ENCODE measurements at regions not wholly inside any gene's neighbourhood (a gene's known extent, or its start where the extent isn't known, plus 50 kb on each side); places are given as distances from the start of the nearest gene placed in this dataset.

- 0 out of 2 replicates have a peak, but pooled peaks have one; percentile 24 for TF ChIP-seq NFIC (IDR thresholded peaks at IDR 0.05)
- peak; percentile 53 for TF ChIP-seq CEBPB (IDR thresholded peaks at IDR 0.05)
- TF ChIP-seq MAX (IDR thresholded peaks at IDR 0.05) = no peak
- no peak for TF ChIP-seq YY1 (IDR thresholded peaks at IDR 0.05; ENCODE audit: low read depth)
These were observed 419.4 kb downstream of the CENPC start for GRCh38 chr4:67125636-67126514.

GRCh38 chr4:67124716-67125115 is 420.6 kb downstream of the CENPC start:
- no peak for TF ChIP-seq ZBTB7A (IDR thresholded peaks at IDR 0.05; ENCODE audit: low read depth)
- TF ChIP-seq TEAD4 (IDR thresholded peaks at IDR 0.05) = no peak
- no peak for TF ChIP-seq NFIC (IDR thresholded peaks at IDR 0.05)
- TF ChIP-seq TAF1 (IDR thresholded peaks at IDR 0.05; ENCODE audit: low read depth) = no peak
- no peak for TF ChIP-seq EP300 (IDR thresholded peaks at IDR 0.05; ENCODE audit: borderline replicate concordance)

GRCh38 chr4:67122029-67122428 is 423.3 kb downstream of the CENPC start:
- TF ChIP-seq MAX (IDR thresholded peaks at IDR 0.05) (no peak), CREB1 (IDR thresholded peaks at IDR 0.05; ENCODE audit: low read depth) (no peak), TCF12 (IDR thresholded peaks at IDR 0.05; ENCODE audit: low read depth) (no peak), NFIC (IDR thresholded peaks at IDR 0.05) (no peak), EGR1 (IDR thresholded peaks at IDR 0.05) (no peak), ZBTB7A (IDR thresholded peaks at IDR 0.05; ENCODE audit: low read depth) (no peak), RAD21 (IDR thresholded peaks at IDR 0.05; ENCODE audit: low read depth) (peak; percentile 50), REST (IDR thresholded peaks at IDR 0.05; ENCODE audit: low read depth) (no peak), CEBPB (IDR thresholded peaks at IDR 0.05) (no peak)

GRCh38 chr4:67120369-67120768 is 424.9 kb downstream of the CENPC start:
- TF ChIP-seq EP300 (IDR thresholded peaks at IDR 0.05; ENCODE audit: borderline replicate concordance) = no peak
- no peak for TF ChIP-seq EGR1 (IDR thresholded peaks at IDR 0.05)

GRCh38 chr4:67109276-67109675 is 436.0 kb downstream of the CENPC start:
- TF ChIP-seq ZBTB7A (IDR thresholded peaks at IDR 0.05; ENCODE audit: low read depth) (no peak), NFIC (IDR thresholded peaks at IDR 0.05) (no peak), CEBPB (IDR thresholded peaks at IDR 0.05) (no peak), TEAD4 (IDR thresholded peaks at IDR 0.05) (no peak), EP300 (IDR thresholded peaks at IDR 0.05; ENCODE audit: borderline replicate concordance) (no peak), FOXM1 (IDR thresholded peaks at IDR 0.05; ENCODE audit: borderline replicate concordance, low read depth) (no peak), MAX (IDR thresholded peaks at IDR 0.05) (no peak), EGR1 (IDR thresholded peaks at IDR 0.05) (no peak), YY1 (IDR thresholded peaks at IDR 0.05; ENCODE audit: low read depth) (no peak), REST (IDR thresholded peaks at IDR 0.05; ENCODE audit: low read depth) (no peak), CREB1 (IDR thresholded peaks at IDR 0.05; ENCODE audit: low read depth) (no peak), TCF12 (IDR thresholded peaks at IDR 0.05; ENCODE audit: low read depth) (no peak), TAF1 (IDR thresholded peaks at IDR 0.05; ENCODE audit: low read depth) (no peak), USF1 (IDR thresholded peaks at IDR 0.05) (no peak), RAD21 (IDR thresholded peaks at IDR 0.05; ENCODE audit: low read depth) (no peak)

- TF ChIP-seq EP300 (IDR thresholded peaks at IDR 0.05; ENCODE audit: borderline replicate concordance) = no peak
- no peak for TF ChIP-seq MAX (IDR thresholded peaks at IDR 0.05)
- TF ChIP-seq USF1 (IDR thresholded peaks at IDR 0.05) = no peak
- no peak for TF ChIP-seq NFIC (IDR thresholded peaks at IDR 0.05)
These were observed 438.3 kb downstream of the CENPC start for GRCh38 chr4:67106861-67107460.
